Omental fat pad (tissue), 3 donors: ENCODE measurements at regions not wholly inside any gene's neighbourhood (a gene's known extent, or its start where the extent isn't known, plus 50 kb on each side); places are given as distances from the start of the nearest gene placed in this dataset.

Source experiments
- ATAC-seq: fragments of 150-250 bp; one replicate; pipeline ENCODE4 v1.9.1; 2016; ENCODE audit warnings: mild to moderate bottlenecking, moderate library complexity; ENCODE audit not compliant: low FRiP score
- DNase-seq: peaks from one replicate; pipeline ENCODE4 v3.0.0-alpha.2; 2019; ENCODE audit warnings: low spot score
- CTCF ChIP-seq, 3 donors: fragments of 450-650 bp; IDR thresholded peaks; one replicate each; pipeline ENCODE4 v1.5.1; 2016 to 2017; ENCODE audit warnings: antibody characterized with exemption in 3 of 3, mild to moderate bottlenecking in 3 of 3, moderate library complexity in 2 of 3

GRCh38 chr2:234164493-234165413, 114.3 kb downstream of the SPP2 start:
- TF ChIP-seq CTCF (IDR thresholded peaks at IDR 0.05) = no peak
- no peak for ATAC-seq

GRCh38 chr2:234163510-234164045, 113.1 kb downstream of the SPP2 start:
- DNase-seq (no peak), ATAC-seq (no peak)
- TF ChIP-seq CTCF (IDR thresholded peaks at IDR 0.05) = no peak

More at GRCh38 chr2:234164493-234165413, 114.3 kb downstream of the SPP2 start:
- no peak for DNase-seq

GRCh38 chr2:234162861-234163260, 112.4 kb downstream of the SPP2 start:
- ATAC-seq = no peak
- TF ChIP-seq CTCF (IDR thresholded peaks at IDR 0.05) = no peak
- no peak for DNase-seq

- ATAC-seq = no peak
- no peak for TF ChIP-seq CTCF (IDR thresholded peaks at IDR 0.05)
- no peak for DNase-seq
These were observed 111.4 kb downstream of the SPP2 start for GRCh38 chr2:234161932-234162331.

GRCh38 chr2:234158812-234159211, 108.3 kb downstream of the SPP2 start:
- ATAC-seq (no peak), DNase-seq (no peak)
- no peak for TF ChIP-seq CTCF (IDR thresholded peaks at IDR 0.05)

- ATAC-seq = no peak
- TF ChIP-seq CTCF (IDR thresholded peaks at IDR 0.05) = no peak
- no peak for DNase-seq
These were observed 107.5 kb downstream of the SPP2 start for GRCh38 chr2:234157817-234158588.
